ENCODE measurements at regions not wholly inside any gene's neighbourhood (a gene's known extent, or its start where the extent isn't known, plus 50 kb on each side); places are given as distances from the start of the nearest gene placed in this dataset.
"Not testable (repeated sequence)": the region's sequence is repeated elsewhere in the genome, so short reads cannot be mapped to it uniquely, and the experiment has no call there.

DNA sequence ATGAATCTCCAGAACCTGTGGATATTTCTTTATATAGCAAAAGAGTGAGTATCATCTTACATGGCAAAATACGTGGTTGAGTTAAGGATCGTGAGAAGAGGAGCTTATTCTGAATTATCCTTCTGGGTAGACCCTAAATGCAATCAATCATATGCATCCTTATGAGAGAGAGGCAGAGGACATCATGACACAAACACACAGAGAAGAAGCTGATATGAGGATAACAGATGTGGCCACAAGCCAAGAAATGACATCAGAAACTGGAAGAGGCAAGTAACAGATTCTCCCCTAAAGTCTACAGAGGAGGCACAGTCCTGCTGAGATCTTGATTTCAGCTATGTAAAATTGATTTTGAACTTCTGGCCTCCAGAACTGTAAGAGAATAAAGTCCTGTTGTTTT lies 730.2 kb upstream of the ZNF804A start:
- Histone ChIP-seq H3K9me3 (replicated peaks) (0 out of 2 replicates have a peak, but pooled peaks cover 2% of the 10 kb centered on the region), H3K27ac (no peak overlapping the region), H3K27me3 (replicated peaks) (no peaks in the 10 kb centered on the region), H3K36me3 (no peaks in the 10 kb centered on the region), H3K4me1 (replicated peaks) (no peaks in the 10 kb centered on the region), H3K4me3 (no peak overlapping the region)
- DNase-seq (ENCODE audit: low read depth in 1 of 2, low spot score in 2 of 2), result no peak

DNA sequence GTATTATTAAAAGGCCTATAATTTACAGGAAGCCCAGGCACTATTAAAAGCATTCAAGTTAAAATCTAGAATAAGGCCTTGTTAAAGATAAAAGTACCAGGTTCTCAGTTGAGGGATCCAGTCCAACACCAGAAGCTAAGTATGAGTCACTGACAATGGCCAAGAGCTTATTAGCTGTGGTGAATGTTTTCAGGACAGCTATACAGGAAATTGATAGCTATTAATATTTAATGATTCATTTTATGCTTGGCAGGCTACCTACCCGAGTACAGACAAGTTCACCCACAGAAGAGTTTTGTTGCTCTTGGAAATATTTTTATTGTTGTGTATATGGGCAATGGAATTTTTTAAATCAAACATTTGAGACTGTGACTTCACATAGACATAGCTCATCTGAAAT lies 729.6 kb upstream of the ZNF804A start:
- Histone ChIP-seq H3K4me1 (replicated peaks) (no peaks in the 10 kb centered on the region), H3K4me3 (no peak overlapping the region), H3K27ac (no peak overlapping the region), H3K27me3 (replicated peaks) (no peaks in the 10 kb centered on the region), H3K9me3 (replicated peaks) (0 out of 2 replicates have a peak, but pooled peaks cover 2% of the 10 kb centered on the region), H3K36me3 (no peaks in the 10 kb centered on the region)
- DNase-seq (ENCODE audit: low read depth in 1 of 2, low spot score in 2 of 2), result no peak

DNA sequence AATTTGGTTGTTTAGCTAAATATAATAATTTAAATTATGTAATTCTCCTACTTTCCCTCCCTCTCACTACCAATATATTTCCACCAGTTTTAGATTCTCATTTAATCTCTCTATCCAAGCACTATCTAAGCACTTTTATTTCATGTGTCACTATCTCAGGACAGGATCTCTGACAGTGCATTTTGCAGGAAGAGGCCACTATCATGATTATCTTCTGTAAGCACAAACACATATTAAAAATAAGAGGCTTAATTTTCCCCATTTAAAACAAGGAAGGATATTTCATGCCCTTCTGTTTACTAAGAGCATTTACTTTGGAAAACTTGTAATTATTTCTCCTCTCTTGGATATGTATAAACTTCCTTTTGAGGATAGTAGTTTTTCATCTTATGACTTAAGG lies 726.2 kb upstream of the ZNF804A start:
- no peaks in the 10 kb centered on the region for H3K36me3 ChIP-seq
- no peaks in the 10 kb centered on the region for H3K9me3 ChIP-seq (replicated peaks)
- H3K4me3 ChIP-seq, result no peak overlapping the region
- no peaks in the 10 kb centered on the region for H3K27me3 ChIP-seq (replicated peaks)
- no peak for DNase-seq (ENCODE audit: low read depth in 1 of 2, low spot score in 2 of 2)
- H3K4me1 ChIP-seq (replicated peaks), result no peaks in the 10 kb centered on the region
- no peak overlapping the region for H3K27ac ChIP-seq

DNA sequence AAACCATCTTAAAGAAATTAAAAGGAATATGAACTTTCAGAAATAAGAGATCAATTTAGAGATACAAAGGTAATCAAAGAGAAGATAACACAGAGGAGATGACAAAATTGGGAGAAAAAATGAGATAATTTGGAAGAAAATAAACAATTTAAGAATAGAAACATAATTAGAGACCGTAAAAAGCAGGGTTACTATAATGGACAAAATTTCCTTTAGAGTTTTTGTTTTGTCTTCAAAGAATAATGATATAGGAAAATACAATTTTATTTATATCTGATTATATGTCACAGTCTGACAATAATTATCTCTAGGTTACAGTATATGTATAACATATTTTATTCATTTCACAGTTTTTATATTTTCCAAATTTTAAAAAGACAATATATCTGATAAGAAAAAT lies 716.4 kb upstream of the ZNF804A start:
- Histone ChIP-seq H3K9me3 (replicated peaks) (no peaks in the 10 kb centered on the region), H3K27ac (no peak overlapping the region), H3K36me3 (no peaks in the 10 kb centered on the region), H3K4me1 (replicated peaks) (no peaks in the 10 kb centered on the region), H3K4me3 (no peak overlapping the region), H3K27me3 (replicated peaks) (no peaks in the 10 kb centered on the region)
- DNase-seq (ENCODE audit: low read depth in 1 of 2, low spot score in 2 of 2), result no peak

DNA sequence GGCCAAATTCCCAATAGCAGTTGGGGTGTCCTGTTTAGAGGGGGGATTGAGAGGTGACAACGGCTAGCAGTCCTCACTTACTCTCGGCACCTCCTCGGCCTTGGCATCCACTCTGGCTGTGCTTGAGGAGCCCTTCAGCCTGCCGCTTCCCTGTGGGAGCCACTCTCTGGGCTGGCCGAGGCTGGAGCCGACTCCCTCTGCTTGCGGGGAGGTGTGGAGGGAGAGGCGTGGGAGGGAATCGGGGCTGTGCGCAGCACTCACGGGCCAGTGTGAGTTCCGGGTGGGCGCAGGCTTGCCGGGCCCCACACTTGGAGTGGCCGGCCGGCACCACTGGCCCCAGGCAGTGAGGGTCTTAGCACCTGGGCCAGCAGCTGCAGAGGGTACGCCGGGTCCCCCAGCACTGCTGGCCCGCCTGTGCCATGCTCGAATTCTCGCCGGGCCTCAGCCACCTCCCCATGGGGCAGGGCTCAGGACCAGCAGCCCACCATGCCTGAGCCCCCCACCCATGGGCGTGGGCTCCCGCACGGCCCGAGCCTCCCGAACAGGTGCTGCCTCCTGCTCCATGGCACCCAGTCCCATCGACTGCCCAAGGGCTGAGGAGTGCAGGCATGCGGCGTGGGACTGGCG lies 705.9 kb upstream of the ZNF804A start:
- H3K9me3 ChIP-seq (replicated peaks), result peaks cover 4% of the 10 kb centered on the region; the same call in 1 of the 2 replicates
- no peaks in the 10 kb centered on the region for H3K27me3 ChIP-seq (replicated peaks)
- H3K27ac ChIP-seq, result no peak overlapping the region
- no peaks in the 10 kb centered on the region for H3K4me1 ChIP-seq (replicated peaks)
- H3K4me3 ChIP-seq, result no peak overlapping the region
- no peaks in the 10 kb centered on the region for H3K36me3 ChIP-seq
- DNase-seq (ENCODE audit: low read depth in 1 of 2, low spot score in 2 of 2), result no peak

DNA sequence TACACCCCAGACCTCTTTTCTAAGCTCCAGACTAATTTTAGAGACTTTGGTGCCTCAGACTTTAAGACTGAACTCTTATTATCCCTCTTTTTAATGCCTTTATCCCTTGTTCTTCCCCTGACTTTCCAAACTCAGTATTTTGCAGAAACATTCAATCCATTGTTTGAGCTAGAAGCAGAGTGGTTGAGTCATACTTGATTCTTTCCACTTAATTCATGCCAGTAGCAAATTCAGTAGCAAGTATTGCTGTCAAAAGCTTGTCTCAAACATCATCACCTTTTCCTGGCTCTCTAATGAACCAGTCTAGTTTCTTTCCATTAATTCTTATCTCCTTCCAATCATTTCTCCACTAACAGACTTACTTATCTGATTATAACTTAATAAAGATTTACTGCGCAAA lies 699.7 kb upstream of the ZNF804A start:
- DNase-seq (ENCODE audit: low read depth in 1 of 2, low spot score in 2 of 2), result no peak

DNA sequence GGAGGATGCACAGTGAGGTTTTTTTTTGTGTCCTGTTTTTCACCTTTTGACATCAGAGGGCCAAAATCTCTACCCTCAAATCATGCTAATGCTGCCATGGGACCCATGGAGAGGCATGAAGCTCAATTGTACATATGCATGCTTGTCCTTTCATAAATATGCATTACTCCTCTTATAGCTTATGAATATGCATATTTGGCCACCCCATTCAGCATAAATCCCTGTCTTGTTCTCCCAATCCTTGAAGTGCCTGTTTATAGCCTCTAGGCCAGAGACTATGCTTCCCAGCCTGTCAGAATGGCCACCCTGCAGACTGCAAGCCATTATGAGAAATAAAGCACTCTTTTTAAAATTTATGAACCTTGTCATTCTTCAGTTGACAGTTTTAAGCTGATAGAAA lies 696.4 kb upstream of the ZNF804A start:
- Histone ChIP-seq H3K36me3 (no peaks in the 10 kb centered on the region), H3K9me3 (replicated peaks) (no peaks in the 10 kb centered on the region), H3K27me3 (replicated peaks) (no peaks in the 10 kb centered on the region; the same call in 1 of the 2 replicates), H3K4me1 (replicated peaks) (no peaks in the 10 kb centered on the region), H3K4me3 (no peak overlapping the region), H3K27ac (no peak overlapping the region)
- no peak for DNase-seq (ENCODE audit: low read depth in 1 of 2, low spot score in 2 of 2)

More for the DNA sequence above, 699.7 kb upstream of the ZNF804A start:
- Histone ChIP-seq H3K27ac (no peak overlapping the region), H3K9me3 (replicated peaks) (0 out of 2 replicates have a peak, but pooled peaks cover 4% of the 10 kb centered on the region), H3K27me3 (replicated peaks) (no peaks in the 10 kb centered on the region; the same call in 1 of the 2 replicates), H3K36me3 (no peaks in the 10 kb centered on the region), H3K4me1 (replicated peaks) (no peaks in the 10 kb centered on the region), H3K4me3 (no peak overlapping the region)

DNA sequence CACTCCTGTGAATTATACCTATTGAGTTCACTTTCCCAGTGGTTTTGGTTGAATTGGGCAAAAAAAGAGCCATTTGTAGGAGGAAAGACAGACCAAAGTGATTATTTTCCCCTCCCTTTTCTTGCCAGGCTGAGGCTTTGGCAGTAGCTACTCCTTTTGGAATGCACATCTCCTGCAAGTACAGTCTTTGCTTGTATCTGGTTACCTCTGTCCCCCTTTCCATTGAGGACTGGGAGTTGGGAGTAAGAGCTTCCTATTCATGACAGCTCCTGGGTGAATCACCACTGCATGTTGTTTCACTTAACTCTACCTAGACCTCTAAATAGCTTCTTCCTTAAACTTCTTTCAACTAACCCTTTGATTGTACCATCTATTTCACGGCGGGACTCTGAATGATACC lies 695.3 kb upstream of the ZNF804A start:
- DNase-seq (ENCODE audit: low read depth in 1 of 2, low spot score in 2 of 2), result no peak
- Histone ChIP-seq H3K9me3 (replicated peaks) (no peaks in the 10 kb centered on the region), H3K4me1 (replicated peaks) (no peaks in the 10 kb centered on the region), H3K36me3 (no peaks in the 10 kb centered on the region), H3K27me3 (replicated peaks) (no peaks in the 10 kb centered on the region; the same call in 1 of the 2 replicates), H3K4me3 (no peak overlapping the region), H3K27ac (no peak overlapping the region)

DNA sequence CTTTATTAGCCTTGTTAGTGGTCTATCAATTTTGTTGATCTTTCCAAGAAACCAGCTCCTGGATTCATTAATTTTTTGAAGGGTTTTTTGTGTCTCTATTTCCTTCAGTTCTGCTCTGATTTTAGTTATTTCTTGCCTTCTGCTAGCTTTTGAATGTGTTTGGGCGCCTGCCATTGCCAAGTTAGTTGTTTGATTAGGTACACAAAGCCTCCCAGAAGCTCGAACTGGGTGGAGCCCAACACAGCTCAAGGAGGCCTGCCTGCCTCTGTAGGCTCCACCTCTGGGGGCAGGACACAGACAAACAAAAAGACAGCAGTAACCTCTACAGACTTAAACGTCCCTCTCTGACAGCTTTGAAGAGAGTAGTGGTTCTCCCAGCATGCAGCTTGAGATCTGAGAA lies 682.3 kb upstream of the ZNF804A start:
- not testable (repeated sequence) for H3K27ac ChIP-seq; H3K4me1 ChIP-seq (replicated peaks); H3K27me3 ChIP-seq (replicated peaks); H3K9me3 ChIP-seq (replicated peaks); H3K36me3 ChIP-seq; DNase-seq (ENCODE audit: low read depth in 1 of 2, low spot score in 2 of 2); H3K4me3 ChIP-seq

DNA sequence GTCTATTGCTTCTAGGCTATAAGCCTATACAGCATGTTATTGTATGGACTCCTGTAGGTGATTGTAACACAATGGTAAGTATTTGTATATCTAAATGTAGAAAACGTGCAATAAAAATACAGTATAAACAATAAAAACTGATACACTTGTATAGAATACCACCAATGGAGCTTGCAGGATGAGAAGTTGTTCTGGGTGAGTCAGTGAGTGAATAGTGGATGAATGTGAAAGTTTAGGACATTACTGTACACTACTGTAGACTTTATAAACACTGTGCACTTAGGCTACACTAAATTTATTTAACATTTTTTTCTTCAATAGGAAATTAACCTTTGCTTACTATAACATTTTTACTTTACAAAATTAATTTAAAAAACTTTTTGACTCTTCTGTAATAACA lies 679.2 kb upstream of the ZNF804A start:
- no peak overlapping the region for H3K4me3 ChIP-seq
- no peaks in the 10 kb centered on the region for H3K27me3 ChIP-seq (replicated peaks)
- DNase-seq (ENCODE audit: low read depth in 1 of 2, low spot score in 2 of 2), result no peak
- no peaks in the 10 kb centered on the region for H3K36me3 ChIP-seq
- no peaks in the 10 kb centered on the region for H3K4me1 ChIP-seq (replicated peaks)
- no peak overlapping the region for H3K27ac ChIP-seq
- H3K9me3 ChIP-seq (replicated peaks), result no peaks in the 10 kb centered on the region

DNA sequence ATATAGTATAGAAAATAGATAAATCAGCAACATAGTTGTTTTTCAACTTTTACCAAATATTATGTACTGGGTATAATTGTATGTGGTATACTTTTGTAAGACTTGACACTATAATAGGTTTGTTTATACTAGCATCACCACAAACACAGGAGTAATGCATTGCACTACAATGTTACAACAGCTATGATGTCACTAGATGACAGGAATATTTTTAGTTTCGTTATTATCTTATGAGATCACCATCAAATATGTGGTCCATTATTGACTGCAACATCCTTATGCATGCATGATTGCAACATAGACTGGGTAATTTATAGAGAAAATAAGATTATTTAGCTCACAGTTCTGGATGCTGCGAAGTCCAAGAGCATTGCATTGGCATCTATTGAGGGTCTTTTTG lies 678.4 kb upstream of the ZNF804A start:
- Histone ChIP-seq H3K27ac (no peak overlapping the region), H3K36me3 (no peaks in the 10 kb centered on the region), H3K4me1 (replicated peaks) (no peaks in the 10 kb centered on the region), H3K9me3 (replicated peaks) (no peaks in the 10 kb centered on the region), H3K4me3 (no peak overlapping the region), H3K27me3 (replicated peaks) (no peaks in the 10 kb centered on the region)
- DNase-seq (ENCODE audit: low read depth in 1 of 2, low spot score in 2 of 2), result no peak

DNA sequence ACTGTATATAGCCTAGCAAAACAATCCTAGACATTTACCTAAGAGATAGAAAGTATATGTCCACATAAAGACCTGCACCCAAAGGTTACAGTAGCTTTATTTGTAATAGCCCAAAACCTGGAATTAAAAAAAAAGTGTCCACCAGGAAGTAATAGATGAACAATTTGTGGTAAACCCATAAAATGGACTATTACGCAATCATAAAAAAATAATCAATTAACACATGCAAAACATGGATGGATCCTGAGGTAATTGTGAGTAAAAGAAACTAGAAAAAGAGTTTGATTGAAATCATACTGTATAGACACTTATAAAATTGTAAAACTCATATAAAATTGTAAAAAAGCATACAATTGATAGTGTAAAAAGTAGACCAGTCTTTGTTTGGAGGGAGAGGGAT lies 673.0 kb upstream of the ZNF804A start:
- H3K4me1 ChIP-seq (replicated peaks), result no peaks in the 10 kb centered on the region
- DNase-seq (ENCODE audit: low read depth in 1 of 2, low spot score in 2 of 2), result no peak
- H3K9me3 ChIP-seq (replicated peaks), result no peaks in the 10 kb centered on the region
- no peaks in the 10 kb centered on the region for H3K36me3 ChIP-seq
- no peak overlapping the region for H3K27ac ChIP-seq
- H3K4me3 ChIP-seq, result no peak overlapping the region
- no peaks in the 10 kb centered on the region for H3K27me3 ChIP-seq (replicated peaks)

DNA sequence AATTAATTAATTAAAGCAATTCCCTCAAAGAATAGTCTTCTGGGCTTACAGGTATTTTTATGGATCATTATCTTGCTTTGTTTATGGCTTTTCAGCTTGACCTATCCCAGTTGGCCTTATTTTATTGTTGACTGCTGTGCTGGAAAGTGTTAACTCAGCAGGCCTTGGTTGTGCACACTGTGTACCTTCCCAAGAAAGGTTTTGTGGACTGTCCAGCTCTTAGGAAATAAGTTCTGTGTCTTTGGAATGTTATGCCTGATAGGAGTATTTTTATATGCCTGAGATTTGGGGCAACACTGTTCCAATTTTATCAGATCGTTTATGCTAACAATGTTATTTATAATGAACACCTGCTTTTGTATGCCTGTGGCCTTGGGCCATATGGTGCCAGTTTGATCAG lies 671.9 kb upstream of the ZNF804A start:
- Histone ChIP-seq H3K4me3 (no peak overlapping the region), H3K27ac (no peak overlapping the region), H3K9me3 (replicated peaks) (no peaks in the 10 kb centered on the region)

DNA sequence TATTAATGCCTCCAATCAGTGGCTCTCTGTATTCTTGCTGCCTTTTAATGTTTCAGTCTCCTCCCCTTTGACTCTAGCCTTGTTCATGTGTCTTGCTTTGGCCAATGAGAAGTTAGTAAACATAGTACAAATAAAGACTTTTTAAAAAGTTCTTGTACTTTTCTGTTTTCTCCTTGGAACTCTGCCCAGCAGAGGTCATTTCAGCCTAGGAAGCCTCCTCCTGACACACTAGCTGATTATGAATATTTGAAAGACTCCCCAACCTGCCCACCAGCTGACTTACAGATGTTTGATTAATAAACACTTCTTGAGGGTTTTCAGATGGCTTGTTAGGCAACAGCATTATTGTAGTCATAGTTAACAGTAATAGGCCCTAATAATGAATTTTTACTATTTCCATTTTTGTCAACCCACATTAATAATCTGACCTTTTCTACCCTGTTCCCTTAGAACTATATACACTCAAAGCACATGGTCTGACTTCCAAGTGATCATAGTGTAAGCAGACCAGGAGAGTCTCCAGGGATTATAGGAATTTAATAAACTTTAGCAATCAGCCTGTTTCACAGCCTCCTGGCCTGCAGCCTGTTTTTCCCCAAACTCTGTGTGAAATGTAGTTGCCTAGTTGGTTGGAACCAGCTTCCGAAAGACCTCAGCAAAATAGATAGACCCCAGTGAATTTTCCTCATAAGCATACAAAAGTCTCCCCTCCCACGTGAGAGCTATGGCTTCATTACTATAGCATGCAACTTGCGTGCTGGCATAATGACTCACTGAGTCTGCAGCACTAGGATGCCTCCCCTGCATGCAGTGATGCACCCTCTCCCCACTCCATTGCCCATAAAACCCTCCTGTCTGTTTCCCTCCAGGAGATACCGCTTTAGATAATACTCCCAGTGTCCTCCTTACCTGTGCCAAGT lies 670.7 kb upstream of the ZNF804A start:
- H3K27ac ChIP-seq, result peak overlapping the region; percentile 48
- H3K27me3 ChIP-seq (replicated peaks), result no peaks in the 10 kb centered on the region

More for the DNA sequence above, 671.9 kb upstream of the ZNF804A start:
- Histone ChIP-seq H3K36me3 (no peaks in the 10 kb centered on the region), H3K27me3 (replicated peaks) (no peaks in the 10 kb centered on the region), H3K4me1 (replicated peaks) (no peaks in the 10 kb centered on the region)
- DNase-seq (ENCODE audit: low read depth in 1 of 2, low spot score in 2 of 2), result no peak

More for the DNA sequence above, 670.7 kb upstream of the ZNF804A start:
- Histone ChIP-seq H3K9me3 (replicated peaks) (no peaks in the 10 kb centered on the region), H3K4me1 (replicated peaks) (no peaks in the 10 kb centered on the region), H3K4me3 (no peak overlapping the region), H3K36me3 (no peaks in the 10 kb centered on the region)
- DNase-seq (ENCODE audit: low read depth in 1 of 2, low spot score in 2 of 2), result peak in 1 of 2 experiments; percentile 19
